Gastrocnemius medialis (tissue), 4 donors: ENCODE measurements at regions not wholly inside any gene's neighbourhood (a gene's known extent, or its start where the extent isn't known, plus 50 kb on each side); places are given as distances from the start of the nearest gene placed in this dataset.

ENCODE experiments used
- CTCF ChIP-seq, 5 experiments: fragments of 450-650 bp in 3 of 5; fragments of 200-600 bp in 2 of 5; sonication (generic) in 2 of 5; IDR thresholded peaks in 4 of 5; conservative IDR thresholded peaks in 1 of 5; 1 replicate in 4 of 5; 2 replicates in 1 of 5; pipeline ENCODE4 v1.5.1; 2016 to 2019; ENCODE audit warnings: antibody characterized with exemption in 5 of 5, mild to moderate bottlenecking in 3 of 5, moderate library complexity in 3 of 5
- POLR2A ChIP-seq, 2 donors: fragments of 450-650 bp; IDR thresholded peaks; one replicate each; pipeline ENCODE4 v1.6.1; 2017; ENCODE audit warnings: antibody characterized with exemption in 2 of 2, mild to moderate bottlenecking in 2 of 2, moderate library complexity in 2 of 2

- TF ChIP-seq CTCF (IDR thresholded peaks at IDR 0.05 in 4 of 5, conservative IDR thresholded peaks at IDR 0.05 in 1 of 5) (no peak), POLR2A (IDR thresholded peaks at IDR 0.05) (no peak)
These were observed 79.4 kb downstream of the KLF15 start for GRCh38 chr3:126277629-126278378.
